ENCODE measurements at regions not wholly inside any gene's neighbourhood (a gene's known extent, or its start where the extent isn't known, plus 50 kb on each side); places are given as distances from the start of the nearest gene placed in this dataset.

- Histone ChIP-seq H3K14ac (ENCODE audit: insufficient read depth, low read length) (no peak overlapping the region), H3K27ac (ENCODE audit: insufficient read length, low read depth, low read length) (no peak overlapping the region), H3K18ac (ENCODE audit: insufficient read length, low read depth, low read length) (no peak overlapping the region), H4K5ac (ENCODE audit: insufficient read length, low read depth, low read length) (no peak overlapping the region), H2BK12ac (ENCODE audit: insufficient read length, low read depth, low read length) (no peak overlapping the region), H2BK20ac (ENCODE audit: low read depth, low read length, poor library complexity, severe bottlenecking) (no peak overlapping the region), H3K79me1 (ENCODE audit: insufficient read depth, low read depth, low read length, poor library complexity, severe bottlenecking) (no peaks in the 10 kb centered on the region), H4K8ac (replicated peaks; ENCODE audit: insufficient read length, low read depth, low read length) (no peak overlapping the region), H3K9ac (ENCODE audit: extremely low read depth, insufficient read length, low read length) (no peak overlapping the region), H3K56ac (ENCODE audit: insufficient read length, low read depth, low read length) (no peak overlapping the region), H2BK120ac (ENCODE audit: low read depth, low read length, poor library complexity, severe bottlenecking) (no peak overlapping the region), H4K91ac (ENCODE audit: insufficient read length, low read depth, low read length) (no peak overlapping the region), H3K4me2 (ENCODE audit: insufficient read depth, insufficient read length, low read length) (no peak overlapping the region), H2AK5ac (ENCODE audit: insufficient read length, low read length) (no peak overlapping the region), H4K20me1 (ENCODE audit: control insufficient read depth, insufficient read depth, insufficient read length) (no peaks in the 10 kb centered on the region), H3K9me3 (ENCODE audit: control insufficient read depth, low read depth, low read length) (no peaks in the 10 kb centered on the region), H2AFZ (ENCODE audit: low read length) (no peak overlapping the region), H3K4ac (ENCODE audit: low read depth, low read length) (no peak overlapping the region), H3K79me2 (ENCODE audit: insufficient read depth, low read length) (no peaks in the 10 kb centered on the region), H2BK5ac (ENCODE audit: insufficient read length, low read length) (no peak overlapping the region), H3K4me1 (ENCODE audit: insufficient read depth, low read length) (no peaks in the 10 kb centered on the region), H3K27me3 (ENCODE audit: insufficient read depth, low read length) (no peaks in the 10 kb centered on the region), H3K23me2 (ENCODE audit: insufficient read length, low read depth, low read length, poor library complexity, severe bottlenecking) (no peaks in the 10 kb centered on the region), H3K23ac (ENCODE audit: insufficient read length, low read depth, low read length) (no peak overlapping the region), H3T11ph (ENCODE audit: low read length) (no peak overlapping the region), H2BK15ac (ENCODE audit: low read depth, low read length) (no peak overlapping the region)
- no CpG with 5 or more reads among the region's 3 CpGs for WGBS (ENCODE audit: extremely low coverage, insufficient read length, low lambda C conversion rate)
- no peaks in the 10 kb centered on the region for H3K9me3 Mint-ChIP-seq
- no peak for DNase-seq
- peaks cover 3 to 6% of the 10 kb centered on the region in 2 experiments; a peak in 2 of 4 replicates for H3K4me1 Mint-ChIP-seq
- no peaks in the 10 kb centered on the region for H3K36me3 Mint-ChIP-seq (ENCODE audit: insufficient read depth in 1 of 3, low read depth in 3 of 3)
- TF ChIP-seq CTCF (conservative IDR thresholded peaks at IDR 0.05) = no peak
- H3K27ac Mint-ChIP-seq = no peak overlapping the region
- no peaks in the 10 kb centered on the region for H3K27me3 Mint-ChIP-seq (ENCODE audit: low read depth)
- no peak overlapping the region for H3K4me3 Mint-ChIP-seq
Observed at GRCh38 chr1:106962591-106962990, 93.9 kb upstream of the PRMT6 start.

Data from H9 (cell line).